Stimulated activated CD4-positive, alpha-beta T cell treated with anti-CD3 and anti-CD28 coated beads, Interleukin-4, amount 100 ng/mL, for 1 hour (primary cell): ENCODE measurements at regions not wholly inside any gene's neighbourhood (a gene's known extent, or its start where the extent isn't known, plus 50 kb on each side); places are given as distances from the start of the nearest gene placed in this dataset.

Experiments used
- DNase-seq: peaks from one replicate; pipeline ENCODE4 v3.0.0-alpha.2; 2020

DNA sequence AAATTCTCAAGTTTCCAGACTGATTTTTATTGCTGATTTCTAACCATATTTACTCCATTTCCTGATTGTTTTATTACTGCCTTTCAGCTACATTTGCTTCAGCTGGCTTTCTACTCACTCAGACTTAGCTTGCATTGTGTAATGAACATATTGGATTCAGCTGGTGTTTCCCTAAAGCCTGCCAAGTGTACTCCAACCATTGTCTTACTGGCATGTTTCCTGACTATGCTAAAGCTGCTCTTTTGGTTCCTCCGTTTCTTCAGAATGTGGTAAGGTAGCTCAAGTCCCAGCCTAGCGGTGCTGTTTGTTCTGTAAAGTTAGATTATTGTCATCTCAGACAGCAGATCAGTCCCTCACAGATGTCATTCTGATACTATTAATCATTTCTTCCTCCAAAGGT is 53.1 kb upstream of the GLRA2 start:
- no peak for DNase-seq

DNA sequence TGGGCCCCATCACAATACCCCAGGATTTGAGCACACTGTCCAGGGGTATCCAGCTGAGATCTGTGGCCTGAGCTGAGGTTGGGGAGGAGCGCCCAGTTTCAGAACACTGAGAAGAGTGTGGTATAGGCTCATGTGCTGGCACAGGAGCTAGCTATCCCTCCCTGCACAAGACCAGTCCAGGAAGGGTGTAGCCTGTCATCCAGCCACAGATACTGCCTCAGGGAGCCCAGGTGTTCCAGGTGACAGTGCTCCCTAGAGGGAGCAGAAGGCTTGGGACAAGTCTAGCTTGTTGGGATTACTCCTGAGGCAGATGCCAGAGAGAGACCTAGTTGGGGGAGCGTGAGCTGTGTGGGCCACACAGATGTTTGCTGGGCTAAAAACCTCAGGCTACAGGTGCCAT is 79.6 kb upstream of the GLRA2 start:
- no peak for DNase-seq

DNA sequence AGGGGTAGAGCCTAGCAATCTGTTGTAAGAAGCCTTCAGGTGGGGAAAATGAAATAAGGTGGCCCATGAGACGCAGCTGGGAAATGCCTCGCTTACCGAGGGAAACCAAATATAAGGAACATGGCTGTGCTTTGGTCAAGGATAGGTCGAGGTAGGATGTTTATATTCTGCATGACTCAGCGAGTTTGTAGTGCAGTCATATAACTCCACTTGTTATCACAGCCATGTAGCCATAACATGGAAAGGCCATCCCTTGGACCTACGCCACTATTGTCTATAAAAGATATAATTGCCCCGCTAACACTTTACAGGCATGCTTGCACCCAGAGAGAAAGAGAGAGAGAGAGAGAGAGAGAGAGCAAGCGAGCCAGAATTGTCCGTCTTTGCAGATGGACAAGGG is 80.9 kb upstream of the GLRA2 start:
- DNase-seq = no peak

DNA sequence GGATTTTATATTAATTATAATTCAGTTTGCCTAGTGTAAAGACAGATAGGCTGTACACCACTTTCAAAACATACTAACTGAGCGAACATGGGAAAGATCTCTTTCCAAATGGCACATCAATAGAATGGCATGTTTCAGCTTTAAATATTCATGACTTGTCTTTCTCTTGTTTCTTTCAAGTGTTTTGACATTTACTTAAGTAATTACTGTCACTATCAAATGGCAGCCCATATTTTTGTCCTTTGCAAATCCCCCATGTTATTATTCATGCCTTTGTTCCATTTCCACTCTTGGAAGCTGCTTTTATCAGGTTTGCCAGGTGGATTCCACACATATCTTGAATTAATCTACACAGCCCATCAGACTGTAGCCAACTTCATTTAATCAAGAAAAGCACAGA is 89.2 kb upstream of the GLRA2 start:
- DNase-seq = no peak

DNA sequence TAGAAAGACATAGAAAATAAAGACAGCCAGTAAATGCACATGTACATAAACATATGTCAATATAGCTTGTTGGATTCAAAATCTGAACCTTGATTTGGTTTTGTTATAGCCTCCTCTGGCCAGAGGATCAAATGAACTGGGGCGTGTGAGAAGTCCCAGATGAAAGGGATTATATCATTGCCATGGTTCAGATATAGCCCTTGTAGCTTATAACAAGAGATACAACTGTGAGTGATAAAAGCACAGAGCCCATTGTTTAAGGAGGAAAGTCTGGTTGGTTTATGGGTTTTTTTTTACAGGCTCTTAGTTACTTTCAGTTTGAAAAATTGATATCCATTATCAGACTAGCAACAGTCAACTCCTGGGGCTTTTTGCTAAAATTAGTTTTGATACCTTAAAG is 101.7 kb upstream of the GLRA2 start:
- no peak for DNase-seq

DNA sequence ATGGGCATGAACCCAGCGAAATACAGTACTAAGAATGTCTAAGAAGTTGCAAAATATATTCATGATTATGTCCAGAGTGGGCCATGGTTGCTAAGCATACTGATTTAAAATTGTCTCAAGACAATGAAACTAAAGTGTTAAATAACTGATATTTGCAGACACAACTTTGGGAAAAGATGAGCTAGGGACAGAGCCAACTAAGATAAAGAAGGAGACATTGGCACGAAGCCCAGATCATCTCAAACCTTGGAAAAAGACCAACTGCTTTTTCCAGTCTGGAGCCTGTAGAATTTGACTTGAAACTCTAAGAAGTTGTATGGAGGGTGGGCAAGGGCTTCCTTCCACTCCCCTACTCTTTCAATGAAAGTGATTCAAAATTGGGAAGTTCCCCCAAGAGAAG is 108.5 kb upstream of the GLRA2 start:
- no peak for DNase-seq

DNA sequence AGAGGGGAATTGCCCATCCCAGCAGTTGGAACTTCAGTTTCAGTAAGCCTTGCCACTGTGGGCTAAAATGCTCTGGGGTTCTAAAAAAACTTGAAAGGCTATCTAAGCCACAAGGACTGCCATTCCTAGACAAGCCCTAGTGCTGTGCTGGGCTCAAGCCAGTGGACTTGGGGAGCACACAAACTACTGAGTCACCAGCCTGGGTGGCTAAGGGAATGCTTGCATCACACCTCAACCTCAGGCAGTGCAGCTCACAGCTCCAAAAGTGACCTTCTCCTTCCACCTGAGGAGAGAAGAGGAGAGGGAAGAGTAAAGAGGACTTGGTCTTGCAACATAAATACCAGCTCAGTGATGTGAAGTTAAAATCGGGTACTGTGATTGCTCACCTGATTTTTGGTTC is 116.7 kb upstream of the GLRA2 start:
- DNase-seq = no peak

DNA sequence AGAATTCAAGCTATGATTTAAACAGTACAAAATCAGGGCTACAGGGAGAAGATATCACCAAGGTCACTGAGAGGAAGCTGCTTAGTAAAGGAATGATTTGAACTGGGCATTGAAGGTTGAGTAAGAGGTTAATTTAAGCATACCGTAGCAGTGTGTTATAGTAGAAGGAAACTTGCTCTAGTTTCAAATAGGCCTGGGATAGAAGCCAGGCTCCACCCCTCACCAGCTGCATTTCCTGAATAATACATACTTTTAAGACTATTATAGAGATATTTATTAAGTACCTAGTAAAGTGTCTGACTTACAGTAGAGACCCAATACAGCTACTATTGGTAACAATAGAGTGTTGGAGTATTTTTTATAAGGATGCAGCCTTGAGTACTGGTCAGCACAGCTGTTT is 118.0 kb upstream of the GLRA2 start:
- no peak for DNase-seq

DNA sequence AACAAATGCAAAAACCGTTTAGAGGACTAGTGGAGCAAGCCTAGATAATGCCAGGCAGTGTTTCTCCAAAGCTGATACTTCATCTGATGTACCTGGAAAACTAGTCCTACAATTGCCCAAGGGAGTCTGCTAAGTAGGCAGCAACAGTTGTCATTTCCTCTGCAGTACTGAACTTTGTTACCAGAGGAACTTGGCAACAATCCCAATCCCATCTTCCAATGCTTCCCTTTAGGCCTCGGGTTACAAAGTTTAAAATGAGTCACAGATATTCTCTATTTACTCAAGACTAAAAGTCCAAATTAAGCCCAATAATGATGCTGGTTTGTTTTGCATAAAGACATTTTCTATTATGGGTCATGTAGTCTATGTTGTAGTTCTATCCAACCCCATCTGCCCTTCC is 120.0 kb upstream of the GLRA2 start:
- no peak for DNase-seq

DNA sequence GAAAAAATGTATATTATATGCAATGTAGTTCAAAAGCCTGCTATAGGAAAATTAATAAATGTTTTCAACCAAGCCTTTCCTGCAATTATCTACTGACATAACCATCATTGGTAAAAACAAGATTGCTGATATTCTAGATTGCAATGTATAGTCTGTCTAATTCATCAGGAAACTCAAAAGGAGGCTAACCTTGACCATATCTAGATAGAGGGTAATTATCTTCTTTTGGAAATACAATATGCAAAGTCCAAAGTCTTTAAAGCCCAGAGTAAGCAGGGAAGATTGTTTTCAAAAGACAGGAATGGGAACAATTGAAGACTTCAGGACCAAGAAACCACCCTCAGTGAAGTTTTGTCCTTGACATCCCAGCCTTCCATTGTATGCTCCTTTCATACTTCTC is 123.1 kb upstream of the GLRA2 start:
- no peak for DNase-seq

DNA sequence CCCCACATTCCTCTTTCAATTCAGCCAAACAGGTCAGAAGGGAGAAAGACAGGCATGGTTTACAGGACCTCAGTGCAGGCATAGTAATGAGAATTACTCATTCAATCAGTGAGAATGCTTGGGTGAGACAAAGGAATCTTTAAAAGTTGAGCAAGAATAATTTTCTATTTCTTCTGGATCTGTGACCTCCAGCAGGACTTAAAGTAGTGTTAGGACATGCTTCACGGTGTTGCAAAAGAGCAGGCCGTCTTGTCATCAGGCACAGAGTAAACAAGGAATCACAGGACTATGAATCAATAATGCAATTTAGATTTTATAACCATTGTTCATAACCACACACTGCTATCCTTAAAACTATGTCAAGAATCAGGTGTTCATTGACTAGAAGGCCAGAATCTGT is 130.6 kb upstream of the GLRA2 start:
- DNase-seq = no peak

DNA sequence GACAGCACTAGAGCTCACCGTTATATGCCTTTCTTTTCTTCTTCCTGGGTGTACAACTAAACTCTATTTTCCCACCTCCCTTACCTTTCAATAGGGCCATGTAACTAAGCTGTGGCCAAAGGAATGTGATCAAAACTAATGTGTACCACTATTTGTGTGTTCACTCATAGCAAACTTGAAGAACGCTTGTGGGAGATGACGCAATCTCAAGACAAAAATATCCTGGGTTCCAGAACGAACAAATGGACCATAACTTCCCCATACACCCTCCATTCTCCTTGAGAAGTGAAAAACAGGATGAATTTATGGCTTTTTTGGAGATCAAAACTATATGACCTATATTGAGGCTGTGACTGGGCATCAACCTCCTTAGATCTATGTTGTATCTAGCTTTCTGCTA is 139.7 kb upstream of the GLRA2 start:
- DNase-seq = no peak

DNA sequence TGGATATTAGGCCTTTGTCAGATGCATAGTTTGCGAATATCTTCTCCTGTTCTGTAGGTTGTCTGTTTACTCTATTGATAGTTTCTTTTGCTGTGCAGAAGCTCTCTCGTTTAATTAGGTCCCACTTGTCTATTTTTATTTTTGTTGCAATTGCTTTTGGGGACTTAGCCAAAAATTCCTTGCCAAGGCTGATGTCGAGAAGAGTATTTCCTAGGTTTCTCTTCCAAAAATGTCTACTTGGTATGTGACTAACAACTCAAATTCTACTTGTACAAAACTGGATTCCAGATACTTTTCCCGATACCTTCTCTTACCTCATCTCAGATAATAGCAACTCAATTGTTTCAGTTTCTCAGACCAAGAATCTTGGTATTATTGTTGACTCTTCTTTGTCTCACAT is 142.4 kb upstream of the GLRA2 start:
- no peak for DNase-seq

DNA sequence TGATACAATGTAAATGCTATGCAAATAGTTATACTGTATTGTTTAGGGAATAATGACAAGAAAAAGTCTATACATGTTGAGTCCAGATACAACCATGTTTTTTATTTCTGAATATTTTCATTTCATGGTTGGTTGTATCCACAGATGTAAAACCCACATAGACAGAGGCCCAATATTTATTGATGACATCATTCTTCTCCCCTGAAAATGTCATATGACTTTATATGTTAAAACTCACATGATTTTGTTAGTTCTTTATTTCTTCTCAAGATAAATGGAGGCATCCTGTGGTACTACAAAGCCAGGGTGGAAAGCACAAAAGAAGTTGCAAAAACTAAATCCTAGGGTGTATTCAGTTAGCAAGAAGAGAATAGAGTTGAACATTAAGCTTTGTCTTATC is 149.3 kb upstream of the GLRA2 start:
- no peak for DNase-seq

DNA sequence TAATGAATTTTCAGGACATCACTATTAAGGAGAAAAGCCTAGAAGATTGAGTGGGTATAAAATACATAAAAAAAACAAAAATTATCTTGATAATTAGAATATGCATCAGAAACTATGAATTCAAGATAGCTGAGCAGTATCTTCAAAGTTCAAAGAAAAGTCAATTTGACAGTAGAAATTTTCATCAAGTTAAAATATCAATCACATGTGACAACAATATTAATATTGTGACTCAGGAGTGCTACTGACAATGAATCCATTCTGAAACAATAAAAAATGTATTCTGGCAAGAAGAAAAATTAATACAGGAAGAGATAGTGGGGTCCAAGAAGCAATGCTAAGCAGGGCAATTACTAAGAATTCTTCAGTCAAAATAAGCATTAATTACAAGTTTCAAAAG is 151.9 kb upstream of the GLRA2 start:
- no peak for DNase-seq

DNA sequence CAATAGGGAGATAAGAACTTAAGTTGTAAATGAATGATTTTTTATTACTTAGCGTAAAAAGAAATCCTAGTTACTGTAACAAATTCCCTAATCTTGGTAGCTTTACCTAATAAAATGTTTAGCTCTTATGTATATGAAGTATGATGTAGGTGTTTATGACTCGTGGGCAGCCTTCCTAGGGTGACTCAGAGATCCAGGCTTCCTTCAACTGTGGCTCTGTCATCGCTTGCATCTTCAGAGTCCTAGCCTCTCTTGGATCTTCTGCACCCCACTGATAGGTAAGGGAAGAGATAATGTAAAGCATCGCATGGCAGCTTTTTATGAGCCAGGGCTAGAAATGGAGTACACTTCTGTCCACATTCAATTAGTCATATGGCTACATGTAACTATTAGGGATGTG is 165.6 kb upstream of the GLRA2 start:
- DNase-seq = no peak

DNA sequence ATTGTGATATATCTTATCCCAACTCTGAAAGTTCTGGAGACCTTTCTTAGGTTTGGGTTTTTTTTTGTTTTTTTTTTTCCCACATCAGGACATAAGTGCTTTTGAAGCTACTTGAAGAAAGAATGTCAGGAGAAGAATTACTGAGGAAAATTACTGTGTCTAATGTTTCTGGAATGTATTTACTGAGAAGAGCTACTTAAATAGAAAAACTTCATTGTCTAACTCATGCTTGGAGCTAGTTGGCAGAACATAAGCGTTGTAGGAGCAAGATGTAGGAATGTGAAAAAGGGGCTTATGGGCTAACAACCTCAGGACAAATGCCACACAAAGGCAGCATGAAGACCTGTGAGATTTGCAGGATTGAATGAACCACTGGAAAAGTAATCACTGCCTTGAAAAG is 166.6 kb upstream of the GLRA2 start:
- no peak for DNase-seq

DNA sequence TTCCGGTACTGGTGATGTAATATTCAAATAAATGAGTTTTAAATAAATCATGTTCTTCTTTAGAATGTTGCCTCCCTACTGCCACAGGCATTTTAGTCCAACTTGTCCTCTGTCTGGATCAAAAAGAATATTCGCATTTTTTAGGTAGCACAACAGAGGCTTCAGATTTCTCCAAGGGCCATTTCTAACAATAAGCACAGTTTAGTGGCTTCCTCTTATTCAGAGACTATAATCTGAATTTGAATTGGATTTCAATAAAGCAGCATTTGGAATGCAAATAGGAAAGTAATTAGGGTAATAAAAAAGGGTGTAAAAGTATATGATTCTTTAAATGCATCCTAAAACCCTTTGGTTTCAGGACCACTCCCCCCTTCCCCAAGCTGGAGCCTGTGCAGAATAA is 167.9 kb upstream of the GLRA2 start:
- no peak for DNase-seq

DNA sequence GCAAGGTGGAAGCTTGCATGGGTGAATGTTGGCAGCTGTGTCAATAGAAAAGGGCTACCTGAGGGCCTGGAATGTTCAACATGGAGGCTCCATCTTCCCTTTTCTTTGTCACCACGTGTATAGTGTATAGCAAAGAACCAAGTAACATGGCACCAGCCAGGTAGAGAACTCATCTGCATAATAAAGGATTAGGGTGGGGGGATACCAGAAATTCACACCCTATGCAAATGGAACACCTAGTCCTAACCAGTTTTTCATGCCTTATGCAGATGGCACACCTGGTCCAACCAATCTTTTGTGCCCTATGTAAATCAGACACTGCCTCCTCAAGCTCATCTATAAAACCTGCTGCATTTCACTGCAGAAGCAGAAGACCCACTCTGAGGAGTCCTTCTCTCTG is 169.6 kb upstream of the GLRA2 start:
- DNase-seq = no peak

DNA sequence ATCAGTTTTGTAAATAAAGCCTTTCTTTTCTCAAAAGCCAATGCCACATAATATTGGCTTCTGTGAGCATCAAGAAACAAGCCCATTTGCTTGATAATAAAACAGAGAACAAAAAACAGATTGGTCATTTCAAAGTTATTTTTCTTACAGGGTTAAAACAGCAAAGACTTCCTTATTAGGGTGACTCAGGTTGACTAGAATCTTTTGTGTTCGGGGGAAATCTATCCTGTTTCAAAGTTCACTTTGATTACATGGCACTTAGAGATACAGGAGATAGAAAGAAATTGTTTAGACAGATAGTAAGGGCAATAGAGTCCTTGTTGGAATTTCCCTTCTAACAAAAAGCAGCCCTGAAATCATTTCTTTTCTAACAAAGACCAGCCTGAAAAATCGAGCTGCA is 170.0 kb upstream of the GLRA2 start:
- DNase-seq = no peak

DNA sequence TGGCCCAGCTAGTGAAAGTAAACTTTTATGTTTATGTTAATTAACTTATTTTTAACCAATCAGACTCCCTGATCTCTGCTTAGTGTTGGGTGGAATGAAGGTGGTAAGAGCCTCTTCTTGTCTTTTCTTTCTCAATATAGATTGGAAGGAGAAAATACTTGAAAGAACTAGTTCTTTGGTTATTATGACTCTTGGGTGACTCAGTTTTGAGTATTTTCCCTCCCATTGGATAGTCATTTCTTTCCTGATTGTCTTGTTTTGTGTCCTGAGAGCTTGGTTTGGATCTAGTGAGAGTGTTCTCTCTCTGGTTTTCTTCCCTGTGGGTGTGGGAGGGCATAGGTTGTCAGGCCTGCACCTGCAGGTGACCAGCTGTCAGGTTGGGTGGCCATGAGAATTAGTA is 172.0 kb upstream of the GLRA2 start:
- DNase-seq = no peak

DNA sequence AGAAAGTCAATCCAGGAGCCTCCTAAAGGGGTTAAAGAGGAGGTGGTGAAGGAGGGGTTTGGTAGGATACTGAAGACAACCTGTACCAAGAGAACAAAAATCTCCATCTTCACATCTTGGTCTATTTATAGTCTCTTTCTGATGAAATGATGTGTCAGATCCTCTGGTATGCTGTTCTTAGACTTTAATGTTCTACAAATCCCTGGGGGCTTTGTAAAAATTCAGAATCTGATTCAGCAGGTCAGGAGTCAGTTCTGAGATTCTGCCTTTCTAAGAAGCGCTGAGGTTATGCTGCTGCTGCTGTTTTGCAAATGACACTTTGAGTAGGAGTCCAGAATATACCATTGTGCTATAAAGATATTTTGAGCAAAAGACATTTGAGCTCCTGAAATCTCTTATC is 172.9 kb upstream of the GLRA2 start:
- DNase-seq = no peak

DNA sequence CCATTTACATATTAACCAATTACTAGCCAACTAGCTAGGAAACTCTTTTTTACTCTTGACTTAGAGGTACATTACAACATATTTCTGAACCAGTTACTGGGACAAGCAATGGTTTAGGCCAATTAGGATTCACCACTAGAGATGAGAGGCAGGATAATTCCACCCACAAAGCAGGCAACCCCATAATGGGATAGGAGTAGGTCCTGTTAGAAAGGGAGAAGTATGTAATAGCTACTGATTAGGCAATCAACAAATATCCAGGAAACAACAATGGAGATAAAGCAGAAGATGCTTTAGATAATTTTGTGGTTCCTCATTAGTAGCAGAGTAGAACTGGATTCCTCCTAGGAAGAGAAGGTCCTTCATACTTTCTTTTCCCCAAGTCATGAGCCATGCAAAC is 173.8 kb upstream of the GLRA2 start:
- DNase-seq = no peak

DNA sequence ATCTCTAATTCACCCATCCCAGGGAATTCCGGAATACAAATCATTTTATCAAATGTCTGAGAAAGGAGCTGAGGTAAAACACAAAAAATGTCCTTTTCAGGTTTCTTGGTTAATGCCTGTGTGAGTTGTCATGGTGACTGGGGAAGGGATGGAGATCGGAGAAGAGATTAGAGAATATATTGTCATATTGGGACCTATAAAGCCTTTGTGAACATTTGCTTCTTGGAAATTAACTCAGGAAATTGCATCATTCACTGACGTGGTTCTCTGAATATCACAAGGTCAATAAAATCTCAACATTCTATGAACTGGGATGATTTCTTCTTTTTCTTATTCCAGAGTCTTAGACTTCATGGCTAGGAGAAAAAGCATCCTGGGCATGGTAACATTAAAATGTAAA is 174.8 kb upstream of the GLRA2 start:
- no peak for DNase-seq

DNA sequence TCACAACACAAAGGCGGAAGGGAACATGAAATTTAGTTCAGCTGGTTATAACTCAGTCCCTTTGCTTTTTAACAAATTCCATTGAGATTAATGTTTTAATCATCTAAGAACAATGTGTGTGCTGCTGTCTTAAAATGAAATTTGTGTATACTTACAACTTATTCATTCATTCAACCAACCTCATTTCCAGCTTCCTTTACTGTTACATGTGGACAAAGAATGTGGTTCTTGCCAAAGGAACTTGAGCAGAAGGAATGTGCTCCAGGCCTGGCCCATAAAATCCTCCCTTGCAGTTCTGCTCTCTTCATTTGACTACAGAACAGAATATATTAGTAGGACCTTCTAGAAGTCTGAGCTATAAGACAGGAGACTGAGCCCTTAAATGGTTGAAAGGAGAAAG is 176.8 kb upstream of the GLRA2 start:
- no peak for DNase-seq

DNA sequence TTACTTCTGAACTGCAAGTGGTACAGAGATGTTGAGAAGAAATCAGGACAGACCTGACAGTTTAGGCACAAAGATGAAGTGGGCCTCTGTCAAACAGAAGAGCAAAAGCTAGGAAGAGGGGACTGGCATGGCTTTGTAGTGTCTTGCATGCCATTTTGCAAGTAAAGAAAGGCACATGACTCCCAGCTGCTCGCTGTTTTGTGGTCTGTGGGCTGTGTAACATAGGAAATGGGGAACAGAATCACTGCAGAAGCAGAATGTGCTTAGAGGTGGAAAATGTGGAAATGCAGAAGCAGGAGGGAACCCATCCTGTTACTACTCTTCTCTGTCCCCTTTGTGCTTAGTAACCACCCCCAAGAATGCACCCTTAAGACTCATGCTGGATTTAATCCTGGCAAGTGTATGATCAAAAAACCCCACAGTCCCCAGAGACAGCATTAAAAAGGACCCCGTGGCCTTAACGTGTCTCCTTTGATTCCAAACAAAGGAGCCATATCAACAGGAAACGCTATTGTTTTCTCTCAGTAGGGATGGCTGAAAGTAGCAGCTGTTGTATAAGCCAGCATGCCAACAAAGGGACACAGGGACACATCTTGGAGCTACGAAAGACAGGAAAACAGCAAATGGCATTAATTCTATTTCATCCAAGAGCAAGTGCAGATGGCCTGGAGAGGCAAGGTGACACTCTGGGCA is 177.6 kb upstream of the GLRA2 start:
- DNase-seq = no peak
